Neural progenitor cell (in vitro differentiated cells): ENCODE measurements at regions not wholly inside any gene's neighbourhood (a gene's known extent, or its start where the extent isn't known, plus 50 kb on each side); places are given as distances from the start of the nearest gene placed in this dataset.
A peak's percentile ranks its signal among the peaks of the same experiment; 100 is the strongest.

Source experiments
- DNase-seq: peaks from one replicate; pipeline ENCODE4 v3.0.0-alpha.2; 2016; ENCODE audit warnings: low spot score
- H2AFZ ChIP-seq: fragments of 200-600 bp; sonication (generic); replicated peaks from 2 replicates; pipeline ENCODE4 v1.6.1; 2016; ENCODE audit warnings: antibody characterized with exemption
- H3F3A ChIP-seq: fragments of 200-600 bp; sonication (generic); 2 replicates; pipeline ENCODE4 v1.6.1; 2016; ENCODE audit warnings: antibody characterized with exemption, low read depth
- H3K27ac ChIP-seq: fragments of 200-600 bp; sonication (generic); 2 replicates; pipeline ENCODE4 v1.5.1; 2016; ENCODE audit warnings: mild to moderate bottlenecking
- H3K27me3 ChIP-seq: fragments of 200-600 bp; sonication (generic); 2 replicates; pipeline ENCODE4 v1.6.1; 2016; ENCODE audit warnings: mild to moderate bottlenecking, moderate library complexity
- H3K36me3 ChIP-seq: fragments of 200-600 bp; sonication (generic); 2 replicates; pipeline ENCODE4 v1.5.1; 2016
- H3K4me1 ChIP-seq: fragments of 200-600 bp; sonication (generic); 2 replicates; pipeline ENCODE4 v1.6.1; 2016; ENCODE audit warnings: mixed run types
- H3K4me2 ChIP-seq: fragments of 200-600 bp; sonication (generic); 2 replicates; pipeline ENCODE4 v1.6.1; 2016
- H3K4me3 ChIP-seq: fragments of 200-600 bp; sonication (generic); 2 replicates; pipeline ENCODE4 v1.5.1; 2016
- H3K79me2 ChIP-seq: fragments of 200-600 bp; sonication (generic); 2 replicates; pipeline ENCODE4 v1.6.1; 2016; ENCODE audit warnings: low read depth
- H3K9ac ChIP-seq: fragments of 200-600 bp; sonication (generic); 2 replicates; pipeline ENCODE4 v1.6.1; 2016
- H3K9me3 ChIP-seq: fragments of 200-600 bp; sonication (generic); 2 replicates; pipeline ENCODE4 v1.5.1; 2016; ENCODE audit warnings: low read depth
- H4K20me1 ChIP-seq: fragments of 200-600 bp; sonication (generic); 2 replicates; pipeline ENCODE4 v1.6.1; 2016; ENCODE audit warnings: low read depth
- H3K27ac Mint-ChIP-seq: 3 replicates; pipeline ENCODE4 v1.8.0; 2021; ENCODE audit warnings: mixed read lengths
- H3K27me3 Mint-ChIP-seq: 2 replicates; pipeline ENCODE4 v1.8.0; 2022; ENCODE audit warnings: low read depth, mild to moderate bottlenecking, inconsistent platforms, moderate library complexity, mixed read lengths; ENCODE audit not compliant: insufficient read depth
- H3K36me3 Mint-ChIP-seq: 3 replicates; pipeline ENCODE4 v1.8.0; 2021; ENCODE audit warnings: mixed read lengths
- H3K4me1 Mint-ChIP-seq: 3 replicates; pipeline ENCODE4 v1.8.0; 2021; ENCODE audit warnings: mixed read lengths
- H3K4me3 Mint-ChIP-seq: 3 replicates; pipeline ENCODE4 v1.8.0; 2021; ENCODE audit warnings: mild to moderate bottlenecking, moderate library complexity, mixed read lengths
- H3K9me3 Mint-ChIP-seq: 3 replicates; pipeline ENCODE4 v1.8.0; 2020; ENCODE audit warnings: mixed read lengths
- CTCF ChIP-seq: fragments of 200-600 bp; sonication (generic); IDR thresholded peaks from 2 replicates; pipeline ENCODE4 v1.5.1; 2017; ENCODE audit warnings: antibody characterized with exemption, mild to moderate bottlenecking
- EZH2 ChIP-seq: fragments of 200-600 bp; sonication (generic); IDR thresholded peaks from 2 replicates; pipeline ENCODE4 v1.6.1; 2017; ENCODE audit warnings: antibody characterized with exemption, mild to moderate bottlenecking, moderate library complexity
- EZH2phosphoT487 ChIP-seq: fragments of 200-600 bp; sonication (generic); IDR thresholded peaks from 2 replicates; pipeline ENCODE4 v1.6.1; 2017; ENCODE audit warnings: antibody characterized with exemption

GRCh38 chr15:93428150-93428549 is 339.1 kb upstream of the RGMA start:
- Histone ChIP-seq H3K9me3 (no peaks in the 10 kb centered on the region), H2AFZ (no peak overlapping the region), H4K20me1 (no peaks in the 10 kb centered on the region), H3K27me3 (no peaks in the 10 kb centered on the region), H3K79me2 (no peaks in the 10 kb centered on the region), H3K4me2 (peak overlapping the region; percentile 24), H3K27ac (no peak overlapping the region), H3K4me1 (peaks cover 21% of the 10 kb centered on the region), H3K36me3 (peaks cover 3% of the 10 kb centered on the region), H3F3A (peaks cover 9% of the 10 kb centered on the region), H3K4me3 (no peak overlapping the region), H3K9ac (no peak overlapping the region)
- peaks cover 6% of the 10 kb centered on the region for H3K27me3 Mint-ChIP-seq
- TF ChIP-seq EZH2phosphoT487 (no peak), EZH2 (no peak), CTCF (no peak)
- peaks cover 17% of the 10 kb centered on the region for H3K9me3 Mint-ChIP-seq
- peak; percentile 47 for DNase-seq
- peaks cover 39% of the 10 kb centered on the region for H3K36me3 Mint-ChIP-seq
- no peak overlapping the region for H3K4me3 Mint-ChIP-seq
- H3K27ac Mint-ChIP-seq: no peak overlapping the region
- peaks cover 23% of the 10 kb centered on the region for H3K4me1 Mint-ChIP-seq

- Histone ChIP-seq H3K9ac (no peak overlapping the region), H3K36me3 (no peaks in the 10 kb centered on the region), H3K4me1 (peaks cover 18% of the 10 kb centered on the region), H3K27ac (no peak overlapping the region), H4K20me1 (no peaks in the 10 kb centered on the region), H3K4me2 (no peak overlapping the region), H3K4me3 (no peak overlapping the region), H3K9me3 (no peaks in the 10 kb centered on the region), H3K27me3 (no peaks in the 10 kb centered on the region), H2AFZ (no peak overlapping the region), H3K79me2 (no peaks in the 10 kb centered on the region), H3F3A (peaks cover 9% of the 10 kb centered on the region)
- peaks cover 29% of the 10 kb centered on the region for H3K4me1 Mint-ChIP-seq
- H3K9me3 Mint-ChIP-seq: peaks cover 8% of the 10 kb centered on the region
- DNase-seq: no peak
- no peak overlapping the region for H3K4me3 Mint-ChIP-seq
- no peak overlapping the region for H3K27ac Mint-ChIP-seq
- H3K27me3 Mint-ChIP-seq: peaks cover 4% of the 10 kb centered on the region
- peaks cover 45% of the 10 kb centered on the region for H3K36me3 Mint-ChIP-seq
- TF ChIP-seq EZH2 (no peak), EZH2phosphoT487 (no peak), CTCF (no peak)
These were observed 335.1 kb upstream of the RGMA start for GRCh38 chr15:93424131-93424530.

- H2AFZ ChIP-seq: no peak overlapping the region
- no peak overlapping the region for H3K4me2 ChIP-seq
- no peaks in the 10 kb centered on the region for H3K27me3 ChIP-seq
- H3K4me3 ChIP-seq: no peak overlapping the region
- H3K4me3 Mint-ChIP-seq: no peak overlapping the region
- no peaks in the 10 kb centered on the region for H4K20me1 ChIP-seq
- no peak overlapping the region for H3K27ac ChIP-seq
- H3K36me3 Mint-ChIP-seq: peaks cover 42% of the 10 kb centered on the region
- H3K9ac ChIP-seq: no peak overlapping the region
- H3K4me1 Mint-ChIP-seq: peaks cover 25% of the 10 kb centered on the region
- DNase-seq: no peak
- no peak overlapping the region for H3K27ac Mint-ChIP-seq
- peaks cover 8% of the 10 kb centered on the region for H3K9me3 Mint-ChIP-seq
- no peaks in the 10 kb centered on the region for H3K36me3 ChIP-seq
- peaks cover 6% of the 10 kb centered on the region for H3K4me1 ChIP-seq
- H3F3A ChIP-seq: peaks cover 9% of the 10 kb centered on the region
- TF ChIP-seq EZH2phosphoT487 (no peak), EZH2 (no peak), CTCF (no peak)
- H3K27me3 Mint-ChIP-seq: peaks cover 4% of the 10 kb centered on the region
- H3K9me3 ChIP-seq: no peaks in the 10 kb centered on the region
- H3K79me2 ChIP-seq: no peaks in the 10 kb centered on the region
These were observed 333.5 kb upstream of the RGMA start for GRCh38 chr15:93422476-93422875.
